GM12878 (cell line): ENCODE measurements at regions not wholly inside any gene's neighbourhood (a gene's known extent, or its start where the extent isn't known, plus 50 kb on each side); places are given as distances from the start of the nearest gene placed in this dataset.

Experiments used
- ATAC-seq: fragments of 200-7000 bp; cut with Tn5 transposase; 3 replicates; pipeline ENCODE4 v1.9.1; 2020; ENCODE audit warnings: mild to moderate bottlenecking, moderate library complexity
- BruUV-seq: library from RNA; stranded (reverse); fragments of 400-500 nt; replicated peaks from 2 replicates; lab custom pipeline; 2021; lab: Mats Ljungman, UMichigan
- CTCF ChIA-PET: fragments of 300-600 bp; sonication (Branson Sonifier 250); formaldehyde crosslinking; extraction: SDS; loops from one replicate; lab custom pipeline; 2021; ENCODE audit warnings: inconsistent platforms; lab: Yijun Ruan, JAX
- POLR2A ChIA-PET: fragments of 350-600 bp; formaldehyde crosslinking; extraction: SDS; loops from one replicate; lab custom pipeline; 2021; ENCODE audit warnings: inconsistent platforms; lab: Charles Lee
- RAD21 ChIA-PET: fragments of 300-600 bp; sonication (Branson Sonifier 250); formaldehyde crosslinking; loops from one replicate; lab custom pipeline; 2023; ENCODE audit warnings: antibody characterized with exemption; ENCODE audit not compliant: unreplicated experiment; lab: Charles Lee
- SMC1A ChIA-PET: fragments of 300-600 bp; sonication (Branson Sonifier 250); formaldehyde crosslinking; loops from one replicate; lab custom pipeline; 2023; ENCODE audit not compliant: unreplicated experiment, uncharacterized antibody; lab: Charles Lee
- DNase-seq: peaks from one replicate; pipeline ENCODE4 v3.0.0-alpha.2; 2011; ENCODE audit warnings: low read depth, low spot score
- FAIRE-seq: peaks from 3 replicates; lab custom pipeline; 2011; peaks lifted over from hg19 to GRCh38; lab: Jason Lieb, UNC
- H2AFZ ChIP-seq: 2 replicates; pipeline ENCODE4 v1.6.0; 2011; ENCODE audit warnings: low read depth, low read length, control low read depth; ENCODE audit not compliant: control insufficient read depth
- H3K27ac ChIP-seq: 2 replicates; pipeline ENCODE4 v1.5.1; 2011; ENCODE audit warnings: control low read depth; ENCODE audit not compliant: control insufficient read depth, insufficient read depth
- H3K27me3 ChIP-seq, 2 experiments: replicated peaks in 1 of 2; 2 replicates each; pipeline versions ENCODE4 v1.6.0 to v1.6.1; 2011; ENCODE audit warnings: low read length in 1 of 2; ENCODE audit not compliant: control insufficient read depth in 2 of 2, insufficient read depth in 2 of 2
- H3K36me3 ChIP-seq, 2 experiments: 2 replicates each; pipeline ENCODE4 v1.5.1; 2011; ENCODE audit warnings: low read length in 1 of 2; ENCODE audit not compliant: control insufficient read depth in 2 of 2, insufficient read depth in 2 of 2
- H3K4me1 ChIP-seq: 2 replicates; pipeline ENCODE4 v1.6.1; 2011; ENCODE audit warnings: mild to moderate bottlenecking, low read length, moderate library complexity, mixed read lengths; ENCODE audit not compliant: control insufficient read depth, insufficient read depth
- H3K4me2 ChIP-seq: 2 replicates; pipeline ENCODE4 v1.6.0; 2011; ENCODE audit warnings: control low read depth; ENCODE audit not compliant: control insufficient read depth, insufficient read depth
- H3K4me3 ChIP-seq: fragments of 200-600 bp; sonication (generic); 2 replicates; pipeline ENCODE4 v1.5.1; 2016
- H3K79me2 ChIP-seq: 2 replicates; pipeline ENCODE4 v1.6.0; 2011; ENCODE audit warnings: low read length; ENCODE audit not compliant: control insufficient read depth, insufficient read depth
- H3K9ac ChIP-seq: 2 replicates; pipeline ENCODE4 v1.8.0; 2011; ENCODE audit warnings: low read length, control low read depth, mixed read lengths; ENCODE audit not compliant: control insufficient read depth, insufficient read depth
- H3K9me3 ChIP-seq: replicated peaks from 3 replicates; pipeline ENCODE4 v1.5.1; 2011; ENCODE audit warnings: mild to moderate bottlenecking, low read length; ENCODE audit not compliant: control insufficient read depth, insufficient read depth
- H4K20me1 ChIP-seq: 2 replicates; pipeline ENCODE4 v1.6.0; 2011; ENCODE audit not compliant: control insufficient read depth, insufficient read depth
- BHLHE40 ChIP-seq, 2 experiments: fragments of 450-650 bp in 1 of 2; IDR thresholded peaks; 2 replicates each; pipeline ENCODE4 v1.6.1; 2011 to 2017; ENCODE audit warnings: low read depth in 2 of 2, borderline replicate concordance in 1 of 2, improper control_type of control experiment in 1 of 2, low read length in 1 of 2, mild to moderate bottlenecking in 1 of 2
- CBFB ChIP-seq: IDR thresholded peaks from 2 replicates; pipeline ENCODE4 v1.6.1; 2016; ENCODE audit warnings: antibody characterized with exemption, low read depth
- DPF2 ChIP-seq: fragments of 450-650 bp; IDR thresholded peaks from 2 replicates; pipeline ENCODE4 v1.6.1; 2017; ENCODE audit warnings: mild to moderate bottlenecking
- PAX8 ChIP-seq: fragments of 450-650 bp; IDR thresholded peaks from 2 replicates; pipeline ENCODE4 v1.6.1; 2017; ENCODE audit warnings: mild to moderate bottlenecking, moderate library complexity
- RELA ChIP-seq: fragments of 450-650 bp; IDR thresholded peaks from 2 replicates; pipeline ENCODE4 v1.8.0; 2014; ENCODE audit warnings: borderline replicate concordance; ENCODE audit not compliant: partially characterized antibody
- RUNX3 ChIP-seq: IDR thresholded peaks from 2 replicates; pipeline ENCODE4 v1.6.1; 2012; ENCODE audit warnings: low read length, inconsistent platforms
- SP1 ChIP-seq: IDR thresholded peaks from one replicate; pipeline ENCODE4 v1.6.1; 2011; ENCODE audit warnings: low read depth, low read length
- SUZ12 ChIP-seq: fragments of 200-600 bp; sonication (generic); IDR thresholded peaks from one replicate; pipeline ENCODE4 v1.6.1; 2018; ENCODE audit warnings: antibody characterized with exemption, mild to moderate bottlenecking; ENCODE audit not compliant: unreplicated experiment
- WRNIP1 ChIP-seq: IDR thresholded peaks from 2 replicates; pipeline ENCODE4 v1.6.1; 2011; ENCODE audit warnings: low read depth, low read length, improper control_type of control experiment, borderline replicate concordance
- ZNF24 ChIP-seq: fragments of 450-650 bp; IDR thresholded peaks from 2 replicates; pipeline ENCODE4 v1.6.1; 2017; ENCODE audit warnings: antibody characterized with exemption, mild to moderate bottlenecking
- WGBS: methylation state at CpG from one replicate; pipeline ENCODE4 v1.1.6; 2016; ENCODE audit warnings: low lambda C conversion rate; ENCODE audit not compliant: insufficient replicate concordance, insufficient coverage; ENCODE audit errors: missing lambda C conversion rate; 5-methylcytosine and 5-hydroxymethylcytosine counted together
- in situ Hi-C: fragments of 300-500 bp; cut with MboI; formaldehyde crosslinking; loops from 9 replicates; pipeline ENCODE4 v1.14.3; 2018; ENCODE audit warnings: mixed read lengths
- intact Hi-C: fragments of 100-400 bp; cut with micrococcal nuclease; formaldehyde crosslinking; loops from one replicate; pipeline ENCODE4 v1.14.2; 2022; ENCODE audit not compliant: unreplicated experiment
- TF ChIP-seq, protein P1 (sequence below): fragments of 450-650 bp; IDR thresholded peaks from 2 replicates; pipeline ENCODE4 v1.6.1; 2018; ENCODE audit warnings: borderline replicate concordance, mild to moderate bottlenecking; ENCODE audit not compliant: partially characterized antibody
- TF ChIP-seq, protein P2 (sequence below): IDR thresholded peaks from 2 replicates; pipeline ENCODE4 v1.6.1; 2012; ENCODE audit warnings: low read depth, low read length, improper control_type of control experiment
- TF ChIP-seq, protein P3 (sequence below): fragments of 150-350 bp; IDR thresholded peaks from 2 replicates; pipeline ENCODE4 v1.6.1; 2014; ENCODE audit warnings: mild to moderate bottlenecking, low read depth, low read length
- TF ChIP-seq, protein P4 (sequence below): IDR thresholded peaks from 2 replicates; pipeline ENCODE4 v1.6.1; 2011; ENCODE audit warnings: borderline replicate concordance, low read depth, mild to moderate bottlenecking, moderate library complexity, mixed read lengths, low read length; ENCODE audit not compliant: insufficient read depth; ENCODE audit errors: extremely low read length

DNA sequence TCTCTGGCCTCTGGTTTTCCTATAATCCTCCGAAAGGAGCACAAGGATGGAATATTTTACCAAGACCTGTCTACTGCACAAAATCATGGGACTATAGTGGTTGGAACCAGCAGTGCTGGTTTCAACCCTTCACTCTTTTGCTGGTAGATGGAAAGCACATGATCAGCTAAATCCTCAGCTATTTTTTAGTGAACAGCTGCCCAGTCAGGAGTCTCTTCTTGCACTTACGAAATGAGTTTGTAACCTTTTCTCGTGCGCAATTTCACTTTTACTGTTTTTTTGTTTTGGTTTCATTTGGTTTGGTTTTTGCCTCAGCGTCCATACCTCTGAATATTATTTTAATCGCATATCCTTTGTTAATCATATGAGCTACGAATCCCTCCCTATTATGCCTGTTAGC lies 418.5 kb upstream of the CPEB2 start:
- intact Hi-C loops (no loop called here), in situ Hi-C loops (no loop called here)
- Histone ChIP-seq H4K20me1 (no peaks in the 10 kb centered on the region), H3K4me1 (no peaks in the 10 kb centered on the region), H2AFZ (no peak overlapping the region), H3K9ac (no peak overlapping the region), H3K36me3 (no peaks in the 10 kb centered on the region), H3K9me3 (no peaks in the 10 kb centered on the region), H3K4me3 (no peak overlapping the region), H3K4me2 (no peak overlapping the region), H3K27ac (no peak overlapping the region), H3K27me3 (no peaks in the 10 kb centered on the region), H3K79me2 (no peaks in the 10 kb centered on the region)
- ChIA-PET POLR2A (no interaction called here), CTCF (no interaction called here), SMC1A (no interaction called here), RAD21 (no interaction called here)
- no TSS peak for BruUV-seq
- FAIRE-seq (no peak), ATAC-seq (peak; percentile 48), DNase-seq (no peak)
- WGBS = 30% methylated on average over 7 of the region's 7 CpGs
- peak in 1 of 2 experiments; percentile 17; a peak in 1 of 4 replicates for TF ChIP-seq BHLHE40 (IDR thresholded peaks at IDR 0.05; ENCODE audit: borderline replicate concordance in 1 of 2, low read depth in 2 of 2, low read length in 1 of 2)
- TF ChIP-seq, protein P1, sequence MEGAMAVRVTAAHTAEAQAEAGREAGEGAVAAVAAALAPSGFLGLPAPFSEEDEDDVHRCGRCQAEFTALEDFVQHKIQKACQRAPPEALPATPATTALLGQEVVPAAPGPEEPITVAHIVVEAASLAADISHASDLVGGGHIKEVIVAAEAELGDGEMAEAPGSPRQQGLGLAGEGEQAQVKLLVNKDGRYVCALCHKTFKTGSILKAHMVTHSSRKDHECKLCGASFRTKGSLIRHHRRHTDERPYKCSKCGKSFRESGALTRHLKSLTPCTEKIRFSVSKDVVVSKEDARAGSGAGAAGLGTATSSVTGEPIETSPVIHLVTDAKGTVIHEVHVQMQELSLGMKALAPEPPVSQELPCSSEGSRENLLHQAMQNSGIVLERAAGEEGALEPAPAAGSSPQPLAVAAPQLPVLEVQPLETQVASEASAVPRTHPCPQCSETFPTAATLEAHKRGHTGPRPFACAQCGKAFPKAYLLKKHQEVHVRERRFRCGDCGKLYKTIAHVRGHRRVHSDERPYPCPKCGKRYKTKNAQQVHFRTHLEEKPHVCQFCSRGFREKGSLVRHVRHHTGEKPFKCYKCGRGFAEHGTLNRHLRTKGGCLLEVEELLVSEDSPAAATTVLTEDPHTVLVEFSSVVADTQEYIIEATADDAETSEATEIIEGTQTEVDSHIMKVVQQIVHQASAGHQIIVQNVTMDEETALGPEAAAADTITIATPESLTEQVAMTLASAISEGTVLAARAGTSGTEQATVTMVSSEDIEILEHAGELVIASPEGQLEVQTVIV = no peak

DNA sequence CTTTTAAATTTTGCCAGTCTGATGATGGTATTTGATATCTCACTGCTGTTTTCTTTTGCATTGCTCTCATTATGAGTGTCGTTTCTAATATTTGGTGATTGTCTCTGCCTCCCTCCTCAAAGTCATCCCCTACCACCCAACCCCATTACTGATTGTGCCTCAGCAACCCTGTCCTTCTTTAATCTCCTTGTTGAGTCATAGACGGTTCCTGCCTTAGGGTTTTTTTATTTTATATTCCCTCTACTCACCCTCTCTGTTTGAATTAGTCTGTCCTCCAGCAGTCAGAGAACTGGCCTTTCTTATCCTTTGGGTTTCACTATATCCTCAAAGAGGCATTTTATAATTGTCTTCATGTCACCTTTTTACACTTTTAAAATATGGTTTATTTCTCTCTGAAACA lies 409.3 kb upstream of the CPEB2 start:
- 0% methylated on average over 2 of the region's 2 CpGs for WGBS
- no peak for ATAC-seq
- Histone ChIP-seq H3K9ac (no peak overlapping the region), H3K9me3 (no peaks in the 10 kb centered on the region), H3K36me3 (no peaks in the 10 kb centered on the region), H4K20me1 (no peaks in the 10 kb centered on the region), H3K27ac (no peak overlapping the region), H3K4me1 (no peaks in the 10 kb centered on the region), H2AFZ (no peak overlapping the region), H3K79me2 (no peaks in the 10 kb centered on the region), H3K27me3 (no peaks in the 10 kb centered on the region), H3K4me3 (no peak overlapping the region), H3K4me2 (no peak overlapping the region)
- CTCF ChIA-PET = no interaction called here
- RAD21 ChIA-PET = no interaction called here
- in situ Hi-C loops = no loop called here
- POLR2A ChIA-PET = no interaction called here
- DNase-seq = no peak
- intact Hi-C loops = no loop called here
- no peak for FAIRE-seq
- SMC1A ChIA-PET = no interaction called here
- no TSS peak for BruUV-seq
- TF ChIP-seq, protein P2, sequence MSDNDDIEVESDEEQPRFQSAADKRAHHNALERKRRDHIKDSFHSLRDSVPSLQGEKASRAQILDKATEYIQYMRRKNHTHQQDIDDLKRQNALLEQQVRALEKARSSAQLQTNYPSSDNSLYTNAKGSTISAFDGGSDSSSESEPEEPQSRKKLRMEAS = no peak
- TF ChIP-seq, protein P3, sequence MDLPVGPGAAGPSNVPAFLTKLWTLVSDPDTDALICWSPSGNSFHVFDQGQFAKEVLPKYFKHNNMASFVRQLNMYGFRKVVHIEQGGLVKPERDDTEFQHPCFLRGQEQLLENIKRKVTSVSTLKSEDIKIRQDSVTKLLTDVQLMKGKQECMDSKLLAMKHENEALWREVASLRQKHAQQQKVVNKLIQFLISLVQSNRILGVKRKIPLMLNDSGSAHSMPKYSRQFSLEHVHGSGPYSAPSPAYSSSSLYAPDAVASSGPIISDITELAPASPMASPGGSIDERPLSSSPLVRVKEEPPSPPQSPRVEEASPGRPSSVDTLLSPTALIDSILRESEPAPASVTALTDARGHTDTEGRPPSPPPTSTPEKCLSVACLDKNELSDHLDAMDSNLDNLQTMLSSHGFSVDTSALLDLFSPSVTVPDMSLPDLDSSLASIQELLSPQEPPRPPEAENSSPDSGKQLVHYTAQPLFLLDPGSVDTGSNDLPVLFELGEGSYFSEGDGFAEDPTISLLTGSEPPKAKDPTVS = no peak
- no peak for TF ChIP-seq DPF2
- TF ChIP-seq SUZ12 = no peak
- TF ChIP-seq RUNX3 = no peak
- TF ChIP-seq CBFB = no peak
- no peak for TF ChIP-seq PAX8
- no peak for TF ChIP-seq WRNIP1
- no peak for TF ChIP-seq RELA
- no peak for TF ChIP-seq ZNF24
- TF ChIP-seq, protein P4, sequence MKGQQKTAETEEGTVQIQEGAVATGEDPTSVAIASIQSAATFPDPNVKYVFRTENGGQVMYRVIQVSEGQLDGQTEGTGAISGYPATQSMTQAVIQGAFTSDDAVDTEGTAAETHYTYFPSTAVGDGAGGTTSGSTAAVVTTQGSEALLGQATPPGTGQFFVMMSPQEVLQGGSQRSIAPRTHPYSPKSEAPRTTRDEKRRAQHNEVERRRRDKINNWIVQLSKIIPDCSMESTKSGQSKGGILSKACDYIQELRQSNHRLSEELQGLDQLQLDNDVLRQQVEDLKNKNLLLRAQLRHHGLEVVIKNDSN = no peak
- no peak for TF ChIP-seq SP1
